GM13976 (cell line): ENCODE measurements at regions not wholly inside any gene's neighbourhood (a gene's known extent, or its start where the extent isn't known, plus 50 kb on each side); places are given as distances from the start of the nearest gene placed in this dataset.

Experiments
- DNase-seq: peaks from one replicate; pipeline ENCODE4 v3.0.0; 2012; ENCODE audit warnings: low spot score
- in situ Hi-C: fragments of 300-500 bp; cut with MboI; formaldehyde crosslinking; loops from one replicate; pipeline ENCODE4 v1.12.0; 2022; ENCODE audit warnings: low sequenced_read_pairs, mixed read lengths, inconsistent platforms; ENCODE audit not compliant: unreplicated experiment
- TF ChIP-seq, protein P1 (sequence below): IDR thresholded peaks from 2 replicates; pipeline ENCODE4 v1.5.1; 2012; ENCODE audit warnings: borderline replicate concordance, mild to moderate bottlenecking; ENCODE audit not compliant: insufficient read depth; ENCODE audit errors: extremely low read depth, missing control alignments, control extremely low read depth

DNA sequence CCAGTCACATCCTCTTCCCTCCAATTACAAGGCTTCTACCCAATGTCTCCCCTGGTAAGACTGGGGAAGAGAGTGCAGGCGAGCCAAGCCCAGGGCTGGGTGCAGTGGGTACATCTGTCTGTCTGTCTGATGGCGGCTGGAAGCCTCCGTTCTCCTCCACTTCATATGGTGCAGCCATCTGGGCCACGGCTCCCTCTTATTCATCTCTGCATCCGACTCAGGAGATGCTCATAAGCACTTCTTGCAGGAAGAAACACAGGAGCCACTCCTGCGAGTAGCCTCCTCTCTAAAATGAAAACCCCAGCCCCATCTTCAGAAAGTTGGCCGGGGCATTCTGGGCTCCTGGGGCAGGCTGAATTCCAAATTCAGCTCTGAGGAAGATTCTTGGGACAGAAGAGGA lies 67.5 kb upstream of the SLC6A6 start:
- DNase-seq = no peak
- in situ Hi-C loops = no loop called here
- TF ChIP-seq, protein P1, sequence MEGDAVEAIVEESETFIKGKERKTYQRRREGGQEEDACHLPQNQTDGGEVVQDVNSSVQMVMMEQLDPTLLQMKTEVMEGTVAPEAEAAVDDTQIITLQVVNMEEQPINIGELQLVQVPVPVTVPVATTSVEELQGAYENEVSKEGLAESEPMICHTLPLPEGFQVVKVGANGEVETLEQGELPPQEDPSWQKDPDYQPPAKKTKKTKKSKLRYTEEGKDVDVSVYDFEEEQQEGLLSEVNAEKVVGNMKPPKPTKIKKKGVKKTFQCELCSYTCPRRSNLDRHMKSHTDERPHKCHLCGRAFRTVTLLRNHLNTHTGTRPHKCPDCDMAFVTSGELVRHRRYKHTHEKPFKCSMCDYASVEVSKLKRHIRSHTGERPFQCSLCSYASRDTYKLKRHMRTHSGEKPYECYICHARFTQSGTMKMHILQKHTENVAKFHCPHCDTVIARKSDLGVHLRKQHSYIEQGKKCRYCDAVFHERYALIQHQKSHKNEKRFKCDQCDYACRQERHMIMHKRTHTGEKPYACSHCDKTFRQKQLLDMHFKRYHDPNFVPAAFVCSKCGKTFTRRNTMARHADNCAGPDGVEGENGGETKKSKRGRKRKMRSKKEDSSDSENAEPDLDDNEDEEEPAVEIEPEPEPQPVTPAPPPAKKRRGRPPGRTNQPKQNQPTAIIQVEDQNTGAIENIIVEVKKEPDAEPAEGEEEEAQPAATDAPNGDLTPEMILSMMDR = no peak

GRCh38 chr3:14335774-14336748 lies 66.3 kb upstream of the SLC6A6 start:
- TF ChIP-seq, protein P1 = no peak
- in situ Hi-C loops = no loop called here
- DNase-seq = no peak

- no peak for DNase-seq
- in situ Hi-C loops = no loop called here
- TF ChIP-seq, protein P1 = no peak
Measured at GRCh38 chr3:14336749-14337598, 65.4 kb upstream of the SLC6A6 start.

GRCh38 chr3:14337828-14338227 lies 64.6 kb upstream of the SLC6A6 start:
- DNase-seq = no peak
- in situ Hi-C loops = no loop called here
- TF ChIP-seq, protein P1 = no peak

- in situ Hi-C loops = no loop called here
- DNase-seq = no peak
- TF ChIP-seq, protein P1 = no peak
Measured at GRCh38 chr3:14338242-14338641, 64.2 kb upstream of the SLC6A6 start.

- TF ChIP-seq, protein P1 = no peak
- in situ Hi-C loops = no loop called here
- no peak for DNase-seq
Measured at GRCh38 chr3:14338898-14339458, 63.4 kb upstream of the SLC6A6 start.
